GM21390 (cell line): ENCODE measurements at regions not wholly inside any gene's neighbourhood (a gene's known extent, or its start where the extent isn't known, plus 50 kb on each side); places are given as distances from the start of the nearest gene placed in this dataset.
A peak's percentile ranks its signal among the peaks of the same experiment; 100 is the strongest.
"Not testable (repeated sequence)": the region's sequence is repeated elsewhere in the genome, so short reads cannot be mapped to it uniquely, and the experiment has no call there.

Experiments
- ATAC-seq: cut with Tn5 transposase; IDR thresholded peaks from one replicate; pipeline ENCODE4 v1.9.1; 2021; ENCODE audit not compliant: unreplicated experiment

- no peak for ATAC-seq
Observed at GRCh38 chr1:87398641-87399040, 70.0 kb downstream of the LMO4 start.

DNA sequence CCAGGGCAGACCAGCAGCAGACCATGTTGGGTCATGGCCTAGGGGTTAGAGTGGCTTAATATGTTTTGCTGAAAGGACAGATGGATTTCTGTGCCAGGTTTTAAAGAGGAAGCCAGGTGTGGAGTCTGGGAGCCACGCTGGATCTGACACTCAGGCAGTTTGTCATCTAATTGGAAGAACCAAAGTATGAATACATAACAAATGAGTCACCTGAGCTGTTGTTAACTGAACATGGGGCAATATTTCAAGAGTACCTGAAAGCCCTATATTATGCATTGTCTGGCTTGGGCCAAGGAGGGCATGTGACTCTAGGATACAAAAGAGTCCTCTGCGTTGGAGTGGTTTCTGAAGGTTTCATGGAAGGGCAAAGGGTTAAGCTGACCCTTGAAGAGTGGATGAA is 70.6 kb downstream of the LMO4 start:
- no peak for ATAC-seq

- no peak for ATAC-seq
Observed at GRCh38 chr1:87399701-87400100, 71.0 kb downstream of the LMO4 start.

GRCh38 chr1:87400813-87401212 is 72.1 kb downstream of the LMO4 start:
- ATAC-seq, result no peak

DNA sequence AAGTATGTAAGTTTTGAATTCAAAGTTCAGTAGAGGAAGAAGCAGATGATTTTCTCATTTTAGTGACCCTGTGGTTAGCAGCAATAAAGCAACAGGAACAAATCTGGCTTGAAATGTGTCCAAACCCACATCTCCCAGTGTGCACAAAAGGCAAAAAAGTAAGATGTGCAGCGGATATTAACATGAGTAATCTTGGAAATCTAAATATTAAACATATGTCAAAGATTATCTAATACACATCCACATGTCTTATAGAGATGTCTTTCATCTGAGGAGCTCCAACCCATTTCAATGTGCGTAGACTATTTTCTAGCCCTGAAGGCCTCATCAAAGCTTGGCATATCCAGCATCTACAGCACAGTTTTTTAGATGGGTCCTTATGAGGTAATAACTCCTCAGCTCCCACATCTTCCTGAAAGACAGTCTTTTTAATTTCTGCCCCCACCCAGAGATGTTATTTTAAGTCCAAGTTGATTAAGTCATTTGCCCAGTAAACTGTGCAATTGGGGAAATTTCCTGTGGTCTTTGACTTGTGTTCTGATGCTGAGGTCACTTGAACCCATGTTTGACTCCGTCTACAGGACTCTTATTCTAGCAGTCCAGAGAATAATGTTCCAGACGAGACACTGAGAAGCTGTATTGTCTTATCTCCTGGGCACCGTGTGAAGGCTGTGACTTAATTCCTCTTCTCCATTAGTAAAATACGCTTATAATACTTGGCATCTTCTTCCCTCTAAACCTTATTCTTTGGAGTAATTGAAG is 73.7 kb downstream of the LMO4 start:
- no peak for ATAC-seq

GRCh38 chr1:87403061-87403820 is 74.6 kb downstream of the LMO4 start:
- no peak for ATAC-seq

DNA sequence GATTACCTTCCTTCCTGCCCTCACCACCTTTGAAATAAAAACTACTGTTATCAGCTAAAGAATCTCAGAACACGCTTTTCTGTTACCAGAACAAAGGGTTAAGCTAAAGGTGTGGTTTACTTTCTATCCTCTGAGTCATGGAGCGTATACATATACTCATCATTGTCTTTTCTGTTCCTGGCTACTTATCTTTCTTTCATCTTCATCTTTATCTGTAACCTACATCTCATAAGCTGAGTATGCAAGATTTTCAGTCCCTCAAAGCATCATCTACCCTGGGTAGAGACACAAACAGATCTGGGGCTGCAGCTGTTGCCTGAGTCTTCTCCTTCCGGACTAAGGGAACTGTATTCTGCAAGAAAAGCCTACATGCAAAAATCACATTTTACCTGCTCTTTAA is 75.6 kb downstream of the LMO4 start:
- no peak for ATAC-seq

DNA sequence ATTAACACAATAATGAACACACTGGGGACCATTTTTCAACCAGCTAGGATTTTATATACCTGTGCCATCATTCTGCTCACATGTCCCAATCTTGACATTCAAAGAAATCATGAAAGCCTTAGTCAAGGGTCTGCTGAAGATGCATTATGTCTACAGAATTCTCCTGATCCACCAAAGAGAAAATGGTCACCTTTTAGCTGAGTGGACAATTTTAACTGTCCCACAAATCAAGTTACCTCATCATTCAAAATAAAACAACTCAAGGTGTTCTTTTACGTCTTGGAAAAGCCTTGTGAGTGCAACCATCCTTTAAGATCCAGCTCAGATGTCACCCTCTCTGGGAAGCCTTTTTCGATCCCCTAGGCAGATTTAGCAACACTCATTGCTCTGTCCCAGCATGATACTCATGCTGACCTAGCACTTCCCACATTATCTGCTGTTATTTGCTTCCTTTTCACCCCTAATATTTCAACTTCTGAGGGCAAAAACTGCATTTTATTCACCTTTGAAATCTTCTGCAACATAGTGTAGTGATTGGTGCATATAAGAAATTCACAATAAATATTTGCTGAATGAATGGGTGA is 80.1 kb downstream of the LMO4 start:
- no peak for ATAC-seq

GRCh38 chr1:87410776-87411480 is 82.2 kb downstream of the LMO4 start:
- no peak for ATAC-seq

DNA sequence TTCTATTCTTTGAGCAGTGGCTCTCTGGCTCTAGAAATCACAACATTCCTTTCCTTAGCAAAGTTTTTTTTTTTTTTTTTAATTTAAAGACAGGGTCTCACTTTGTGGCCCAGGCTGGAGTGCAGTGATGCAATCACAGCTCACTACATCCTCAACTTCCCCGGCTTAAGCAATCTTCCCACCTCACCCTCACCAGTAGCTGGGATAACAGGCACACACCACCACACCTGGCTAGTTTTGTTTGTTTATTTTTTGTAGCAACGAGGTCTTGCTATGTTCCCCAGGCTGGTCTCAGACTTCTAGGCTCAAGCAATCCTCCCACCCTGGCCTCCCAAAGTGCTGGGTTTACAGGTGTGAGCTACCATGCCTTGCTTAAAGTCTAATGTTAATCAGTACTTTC is 85.2 kb downstream of the LMO4 start:
- not testable (repeated sequence) for ATAC-seq

- ATAC-seq, result no peak
Observed at GRCh38 chr1:87418048-87418447, 89.4 kb downstream of the LMO4 start.

- ATAC-seq, result no peak
Observed at GRCh38 chr1:87421809-87422208, 93.1 kb downstream of the LMO4 start.

DNA sequence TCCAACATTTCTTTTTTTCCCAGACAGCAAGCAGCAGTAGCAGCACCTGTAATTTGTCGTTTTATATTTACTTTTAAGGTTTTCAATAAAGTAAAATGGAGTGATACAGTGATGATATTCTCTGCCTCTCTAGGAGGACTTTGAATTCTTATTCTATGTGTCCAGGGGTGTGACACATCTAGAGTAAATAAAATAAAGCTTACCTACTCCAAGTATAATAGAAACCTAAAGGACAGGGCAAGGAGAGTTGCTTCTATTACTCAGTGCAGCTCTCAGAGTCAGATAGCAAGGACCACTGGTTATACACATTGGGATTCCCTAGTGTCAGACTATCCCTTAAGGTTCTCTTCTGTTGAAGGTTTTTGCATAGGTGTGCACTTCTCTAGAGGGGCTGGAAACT is 95.9 kb downstream of the LMO4 start:
- no peak for ATAC-seq

GRCh38 chr1:87426463-87427249 is 98.0 kb downstream of the LMO4 start:
- ATAC-seq, result no peak

- no peak for ATAC-seq
Observed at GRCh38 chr1:87428367-87428766, 99.7 kb downstream of the LMO4 start.

GRCh38 chr1:87428883-87429282 is 100.2 kb downstream of the LMO4 start:
- no peak for ATAC-seq

GRCh38 chr1:87432685-87433084 is 104.0 kb downstream of the LMO4 start:
- no peak for ATAC-seq

- ATAC-seq, result not testable (repeated sequence)
Observed at GRCh38 chr1:87433101-87433500, 104.4 kb downstream of the LMO4 start.

- ATAC-seq, result peak; percentile 48
Observed at GRCh38 chr1:87435484-87435883, 106.8 kb downstream of the LMO4 start.

DNA sequence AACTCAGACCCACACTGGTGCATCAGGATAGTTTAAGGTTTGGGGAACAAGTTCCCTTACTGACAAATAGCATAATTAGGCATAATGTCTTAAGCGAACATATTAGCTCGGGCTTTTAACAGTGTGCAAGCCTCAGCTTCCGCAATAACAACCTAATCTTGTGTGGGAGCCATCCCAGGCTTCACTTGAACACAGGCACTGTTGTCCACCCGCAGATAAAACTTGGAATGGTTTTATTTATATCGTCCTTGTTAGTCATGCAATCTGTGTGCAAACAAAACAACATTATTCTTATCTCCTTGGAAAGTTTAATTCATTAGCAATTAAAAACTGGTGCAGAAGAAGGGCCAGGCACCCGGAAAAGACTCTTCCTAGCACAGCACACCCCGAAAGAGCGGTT is 107.4 kb downstream of the LMO4 start:
- not testable (repeated sequence) for ATAC-seq

GRCh38 chr1:87436534-87436933 is 107.9 kb downstream of the LMO4 start:
- ATAC-seq, result no peak
